ENCODE measurements at regions not wholly inside any gene's neighbourhood (a gene's known extent, or its start where the extent isn't known, plus 50 kb on each side); places are given as distances from the start of the nearest gene placed in this dataset.

GRCh38 chr5:2052687-2053086, 170.0 kb upstream of the IRX4 start:
- no peak for TF ChIP-seq CTCF (IDR thresholded peaks at IDR 0.05)
- no peak for TF ChIP-seq ZFX (IDR thresholded peaks at IDR 0.05; ENCODE audit: borderline replicate concordance)
